ENCODE measurements at regions not wholly inside any gene's neighbourhood (a gene's known extent, or its start where the extent isn't known, plus 50 kb on each side); places are given as distances from the start of the nearest gene placed in this dataset.

DNA sequence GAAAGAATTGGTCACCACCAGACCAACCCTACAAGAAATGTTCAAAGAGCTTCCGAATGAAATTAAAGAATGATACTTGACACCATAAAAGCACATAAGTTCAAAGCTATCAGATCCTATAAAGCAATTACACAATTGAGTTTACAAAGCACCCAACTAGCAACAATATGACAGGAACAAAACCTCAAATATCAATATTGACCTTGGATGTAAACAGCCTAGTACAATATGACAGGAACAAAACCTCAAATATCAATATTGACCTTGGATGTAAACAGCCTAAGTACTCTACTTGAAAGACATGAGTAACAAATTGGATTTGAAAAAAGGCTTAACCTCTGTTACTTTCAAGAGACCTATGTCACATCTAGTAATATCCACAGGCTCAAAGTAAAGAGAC is 1201.4 kb downstream of the XPNPEP1 start:
- H3K4me3 ChIP-seq (ENCODE audit: low read length): no peak overlapping the region
- H3K9me3 ChIP-seq (ENCODE audit: low read length): no peaks in the 10 kb centered on the region
- no peaks in the 10 kb centered on the region for H3K27me3 ChIP-seq (ENCODE audit: insufficient read depth, low read length)
- no peaks in the 10 kb centered on the region for H3K4me1 ChIP-seq (ENCODE audit: insufficient read depth, low read length)
- no peaks in the 10 kb centered on the region for H3K36me3 ChIP-seq (ENCODE audit: insufficient read depth, low read length)
- no peak overlapping the region for H2AFZ ChIP-seq (ENCODE audit: low read depth, low read length)

GRCh38 chr10:108716352-108716751 is 1207.0 kb downstream of the XPNPEP1 start:
- Histone ChIP-seq H3K4me3 (ENCODE audit: low read length) (no peak overlapping the region), H3K4me1 (ENCODE audit: insufficient read depth, low read length) (no peaks in the 10 kb centered on the region), H2AFZ (ENCODE audit: low read depth, low read length) (no peak overlapping the region), H3K27me3 (ENCODE audit: insufficient read depth, low read length) (no peaks in the 10 kb centered on the region), H3K36me3 (ENCODE audit: insufficient read depth, low read length) (no peaks in the 10 kb centered on the region), H3K9me3 (ENCODE audit: low read length) (no peaks in the 10 kb centered on the region)

DNA sequence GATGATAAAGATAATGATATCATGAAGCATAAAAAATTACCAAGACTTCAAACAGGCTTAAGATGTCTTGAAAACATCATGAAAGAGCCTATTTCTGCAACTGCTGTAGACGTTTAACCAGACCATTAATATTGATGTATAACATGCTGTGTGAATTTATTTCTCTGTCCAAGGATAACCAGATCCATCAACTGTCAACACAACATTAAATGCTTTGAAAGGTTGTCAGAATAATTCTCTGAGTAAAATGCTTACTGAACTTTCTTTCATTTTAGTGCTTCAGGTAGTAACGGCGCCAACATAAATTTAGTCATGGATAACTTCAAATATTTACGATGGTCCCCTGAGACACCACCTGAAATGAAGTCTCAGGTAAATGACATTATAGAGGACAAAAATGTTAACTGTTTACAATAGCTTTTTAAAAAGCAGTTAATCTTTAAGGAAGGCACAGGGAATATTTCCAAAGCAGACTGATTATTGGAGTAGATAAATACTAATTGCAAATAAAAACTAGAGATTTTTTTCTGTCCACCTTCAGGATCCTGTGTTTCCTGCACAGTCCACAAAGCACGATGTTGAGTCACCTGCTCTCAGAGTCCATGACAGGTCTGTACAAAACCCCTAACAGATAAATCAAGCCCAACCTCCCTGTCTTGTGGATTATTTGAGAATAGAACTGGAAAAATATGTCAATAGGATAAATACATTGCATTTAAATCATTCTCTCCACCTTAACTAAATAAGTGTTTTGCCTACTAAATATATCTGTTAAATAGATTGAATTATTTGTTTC is 1213.2 kb downstream of the XPNPEP1 start:
- H3K9me3 ChIP-seq (ENCODE audit: low read length): no peaks in the 10 kb centered on the region
- H3K4me3 ChIP-seq (ENCODE audit: low read length): no peak overlapping the region
- H3K36me3 ChIP-seq (ENCODE audit: insufficient read depth, low read length): no peaks in the 10 kb centered on the region
- H3K27me3 ChIP-seq (ENCODE audit: insufficient read depth, low read length): no peaks in the 10 kb centered on the region
- H3K4me1 ChIP-seq (ENCODE audit: insufficient read depth, low read length): peaks cover 12% of the 10 kb centered on the region
- H2AFZ ChIP-seq (ENCODE audit: low read depth, low read length): no peak overlapping the region

- no peaks in the 10 kb centered on the region for H3K36me3 ChIP-seq (ENCODE audit: insufficient read depth, low read length)
- no peak overlapping the region for H2AFZ ChIP-seq (ENCODE audit: low read depth, low read length)
- H3K9me3 ChIP-seq (ENCODE audit: low read length): no peaks in the 10 kb centered on the region
- peaks cover 12% of the 10 kb centered on the region for H3K4me1 ChIP-seq (ENCODE audit: insufficient read depth, low read length)
- no peaks in the 10 kb centered on the region for H3K27me3 ChIP-seq (ENCODE audit: insufficient read depth, low read length)
- H3K4me3 ChIP-seq (ENCODE audit: low read length): no peak overlapping the region
Observed at GRCh38 chr10:108708363-108708762, 1214.9 kb downstream of the XPNPEP1 start.

DNA sequence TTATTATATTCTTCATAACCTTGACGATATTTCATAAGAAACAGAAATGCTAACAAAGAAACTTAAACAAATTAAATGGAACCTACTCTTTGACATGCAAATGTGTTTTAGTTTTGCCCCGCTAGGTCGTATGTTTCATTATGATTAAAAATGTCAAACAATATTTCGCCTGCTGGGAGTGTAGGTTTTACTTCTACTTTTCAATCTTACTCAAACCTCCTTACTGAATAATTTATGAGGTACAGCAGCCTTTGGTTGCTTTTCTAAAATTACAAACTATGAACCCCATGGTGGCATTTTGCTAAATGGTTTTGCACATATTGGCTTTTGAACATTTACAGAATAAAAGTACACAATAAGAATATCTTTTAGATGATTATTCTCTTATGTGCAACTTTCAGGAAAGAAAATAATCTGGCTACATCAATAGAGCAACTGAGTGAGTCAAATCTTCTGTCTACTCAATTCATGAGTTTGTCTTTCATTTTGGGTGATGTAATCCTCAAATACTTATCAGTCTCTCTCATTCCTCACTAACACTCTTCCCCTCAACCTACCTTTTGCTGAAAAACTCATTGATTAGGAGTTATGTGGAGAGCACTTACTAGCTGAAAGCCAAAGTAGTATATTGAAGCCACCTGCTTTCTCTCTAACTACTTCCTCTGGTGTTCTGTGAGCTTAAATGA is 1226.4 kb downstream of the XPNPEP1 start:
- H3K9me3 ChIP-seq (ENCODE audit: low read length): no peaks in the 10 kb centered on the region
- H3K4me3 ChIP-seq (ENCODE audit: low read length): no peak overlapping the region
- no peaks in the 10 kb centered on the region for H3K36me3 ChIP-seq (ENCODE audit: insufficient read depth, low read length)
- no peaks in the 10 kb centered on the region for H3K27me3 ChIP-seq (ENCODE audit: insufficient read depth, low read length)
- H3K4me1 ChIP-seq (ENCODE audit: insufficient read depth, low read length): peaks cover 3% of the 10 kb centered on the region
- no peak overlapping the region for H2AFZ ChIP-seq (ENCODE audit: low read depth, low read length)

DNA sequence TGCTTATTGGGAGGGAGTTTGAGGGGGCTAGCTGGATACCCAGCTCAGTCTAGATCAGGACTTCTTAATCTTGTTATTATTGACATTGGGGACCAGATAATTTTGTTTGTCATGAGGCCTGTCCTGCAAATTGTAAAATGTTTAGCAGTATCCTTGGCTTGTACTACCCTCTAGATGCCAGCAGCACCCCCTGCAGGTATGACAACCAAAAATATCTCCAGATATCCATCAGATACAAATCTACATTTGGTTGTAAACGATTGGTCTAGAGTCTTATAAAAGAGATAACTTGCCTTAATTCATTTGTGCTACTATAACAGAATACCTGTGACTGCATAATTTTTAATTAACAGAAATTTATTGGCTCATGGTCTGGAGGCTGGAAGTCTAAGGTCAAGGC is 1232.2 kb downstream of the XPNPEP1 start:
- no peaks in the 10 kb centered on the region for H3K27me3 ChIP-seq (ENCODE audit: insufficient read depth, low read length)
- no peak overlapping the region for H3K4me3 ChIP-seq (ENCODE audit: low read length)
- H2AFZ ChIP-seq (ENCODE audit: low read depth, low read length): no peak overlapping the region
- H3K36me3 ChIP-seq (ENCODE audit: insufficient read depth, low read length): no peaks in the 10 kb centered on the region
- no peaks in the 10 kb centered on the region for H3K9me3 ChIP-seq (ENCODE audit: low read length)
- no peaks in the 10 kb centered on the region for H3K4me1 ChIP-seq (ENCODE audit: insufficient read depth, low read length)

GRCh38 chr10:108690530-108690929 is 1232.8 kb downstream of the XPNPEP1 start:
- no peak overlapping the region for H3K4me3 ChIP-seq (ENCODE audit: low read length)
- H3K36me3 ChIP-seq (ENCODE audit: insufficient read depth, low read length): no peaks in the 10 kb centered on the region
- H3K4me1 ChIP-seq (ENCODE audit: insufficient read depth, low read length): no peaks in the 10 kb centered on the region
- no peaks in the 10 kb centered on the region for H3K9me3 ChIP-seq (ENCODE audit: low read length)
- H3K27me3 ChIP-seq (ENCODE audit: insufficient read depth, low read length): no peaks in the 10 kb centered on the region
- no peak overlapping the region for H2AFZ ChIP-seq (ENCODE audit: low read depth, low read length)

DNA sequence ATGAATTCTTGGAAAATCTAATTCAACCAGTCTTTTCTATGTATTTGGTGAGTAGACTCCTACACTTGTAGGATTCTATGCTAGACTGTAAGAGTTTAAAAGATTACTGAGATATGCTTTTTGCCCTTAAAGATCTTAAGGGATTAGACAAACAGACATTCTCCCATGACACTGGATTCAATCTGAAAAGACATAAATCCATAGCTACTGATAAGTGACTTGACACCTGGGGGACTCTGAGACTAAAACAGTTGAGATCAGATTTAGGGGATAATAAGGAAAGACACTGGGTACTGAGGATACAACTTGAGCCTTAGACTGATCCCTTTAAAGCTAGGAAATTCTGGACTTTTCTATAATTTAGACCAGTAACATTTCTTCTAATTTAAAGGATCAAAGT is 1233.4 kb downstream of the XPNPEP1 start:
- H3K9me3 ChIP-seq (ENCODE audit: low read length): no peaks in the 10 kb centered on the region
- no peak overlapping the region for H3K4me3 ChIP-seq (ENCODE audit: low read length)
- H2AFZ ChIP-seq (ENCODE audit: low read depth, low read length): no peak overlapping the region
- no peaks in the 10 kb centered on the region for H3K27me3 ChIP-seq (ENCODE audit: insufficient read depth, low read length)
- no peaks in the 10 kb centered on the region for H3K36me3 ChIP-seq (ENCODE audit: insufficient read depth, low read length)
- H3K4me1 ChIP-seq (ENCODE audit: insufficient read depth, low read length): no peaks in the 10 kb centered on the region

- Histone ChIP-seq H3K9me3 (ENCODE audit: low read length) (no peaks in the 10 kb centered on the region), H3K36me3 (ENCODE audit: insufficient read depth, low read length) (no peaks in the 10 kb centered on the region), H2AFZ (ENCODE audit: low read depth, low read length) (no peak overlapping the region)
Observed at GRCh38 chr10:108688314-108688713, 1235.0 kb downstream of the XPNPEP1 start.

GRCh38 chr10:108685863-108686531 is 1237.3 kb downstream of the XPNPEP1 start:
- H3K36me3 ChIP-seq (ENCODE audit: insufficient read depth, low read length): no peaks in the 10 kb centered on the region
- H2AFZ ChIP-seq (ENCODE audit: low read depth, low read length): no peak overlapping the region
- no peak overlapping the region for H3K4me3 ChIP-seq (ENCODE audit: low read length)
- H3K9me3 ChIP-seq (ENCODE audit: low read length): no peaks in the 10 kb centered on the region
- no peaks in the 10 kb centered on the region for H3K27me3 ChIP-seq (ENCODE audit: insufficient read depth, low read length)
- no peaks in the 10 kb centered on the region for H3K4me1 ChIP-seq (ENCODE audit: insufficient read depth, low read length)

More at GRCh38 chr10:108688314-108688713, 1235.0 kb downstream of the XPNPEP1 start:
- no peaks in the 10 kb centered on the region for H3K27me3 ChIP-seq (ENCODE audit: insufficient read depth, low read length)
- H3K4me1 ChIP-seq (ENCODE audit: insufficient read depth, low read length): no peaks in the 10 kb centered on the region
- no peak overlapping the region for H3K4me3 ChIP-seq (ENCODE audit: low read length)

- H3K27me3 ChIP-seq (ENCODE audit: insufficient read depth, low read length): no peaks in the 10 kb centered on the region
- no peaks in the 10 kb centered on the region for H3K9me3 ChIP-seq (ENCODE audit: low read length)
- no peak overlapping the region for H3K4me3 ChIP-seq (ENCODE audit: low read length)
- no peaks in the 10 kb centered on the region for H3K4me1 ChIP-seq (ENCODE audit: insufficient read depth, low read length)
- no peak overlapping the region for H2AFZ ChIP-seq (ENCODE audit: low read depth, low read length)
- H3K36me3 ChIP-seq (ENCODE audit: insufficient read depth, low read length): no peaks in the 10 kb centered on the region
Observed at GRCh38 chr10:108684431-108684830, 1238.9 kb downstream of the XPNPEP1 start.

DNA sequence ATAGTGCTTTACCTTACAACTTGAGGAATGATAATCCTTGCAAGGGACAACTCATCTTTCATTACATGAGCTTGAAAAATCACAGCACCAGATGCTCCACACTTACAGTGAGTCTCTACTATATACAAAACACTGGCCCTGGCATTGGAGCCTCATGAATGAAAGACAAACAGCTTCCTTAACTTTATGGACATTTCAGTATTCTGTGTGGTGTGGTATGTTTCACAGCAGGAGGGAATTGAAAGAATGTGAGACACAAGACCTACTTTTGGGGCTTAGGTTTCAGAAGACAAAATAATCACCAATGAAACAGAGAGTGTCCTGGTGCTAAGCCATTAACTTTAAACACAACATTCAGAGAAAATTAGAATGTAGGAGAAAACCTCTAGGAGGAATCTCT is 1249.6 kb downstream of the XPNPEP1 start:
- Histone ChIP-seq H2AFZ (ENCODE audit: low read depth, low read length) (no peak overlapping the region), H3K36me3 (ENCODE audit: insufficient read depth, low read length) (no peaks in the 10 kb centered on the region), H3K4me1 (ENCODE audit: insufficient read depth, low read length) (no peaks in the 10 kb centered on the region), H3K27me3 (ENCODE audit: insufficient read depth, low read length) (no peaks in the 10 kb centered on the region), H3K9me3 (ENCODE audit: low read length) (no peaks in the 10 kb centered on the region), H3K4me3 (ENCODE audit: low read length) (no peak overlapping the region)

GRCh38 chr10:108663587-108663986 is 1259.7 kb downstream of the XPNPEP1 start:
- H3K4me3 ChIP-seq (ENCODE audit: low read length): no peak overlapping the region
- no peaks in the 10 kb centered on the region for H3K9me3 ChIP-seq (ENCODE audit: low read length)
- no peaks in the 10 kb centered on the region for H3K27me3 ChIP-seq (ENCODE audit: insufficient read depth, low read length)

More at GRCh38 chr10:108663587-108663986, 1259.7 kb downstream of the XPNPEP1 start:
- Histone ChIP-seq H3K4me1 (ENCODE audit: insufficient read depth, low read length) (peaks cover 11% of the 10 kb centered on the region), H3K36me3 (ENCODE audit: insufficient read depth, low read length) (no peaks in the 10 kb centered on the region), H2AFZ (ENCODE audit: low read depth, low read length) (no peak overlapping the region)
